ENCODE measurements at regions not wholly inside any gene's neighbourhood (a gene's known extent, or its start where the extent isn't known, plus 50 kb on each side); places are given as distances from the start of the nearest gene placed in this dataset.
"Not testable (repeated sequence)": the region's sequence is repeated elsewhere in the genome, so short reads cannot be mapped to it uniquely, and the experiment has no call there.

DNA sequence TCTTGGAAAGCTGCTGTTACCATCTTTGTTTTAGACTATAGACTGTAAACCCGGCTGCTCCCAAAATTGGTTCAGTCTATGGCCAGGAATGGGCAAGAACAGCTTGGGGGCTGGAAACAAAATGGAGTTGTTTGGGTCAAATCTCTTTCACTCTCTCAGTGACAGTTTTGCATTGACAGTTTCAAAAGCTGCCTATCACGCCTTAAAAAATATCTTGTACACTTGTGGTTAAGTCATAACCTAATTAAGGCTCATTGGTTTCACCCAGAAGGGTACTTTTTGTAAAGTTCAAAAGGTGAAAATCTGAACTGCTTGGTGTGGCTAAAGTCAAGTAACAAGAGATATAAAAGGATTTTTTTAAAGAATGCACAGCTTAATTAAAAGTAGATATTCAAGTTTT lies 76.1 kb upstream of the PRL start:
- no peak overlapping the region for H3K4me3 ChIP-seq
- no peak for DNase-seq
- intact Hi-C loops (cut with DNase I): no loop called here
- H3K9me3 ChIP-seq: no peaks in the 10 kb centered on the region
- no peak overlapping the region for H3K27ac ChIP-seq
- no peak for TF ChIP-seq POLR2A (IDR thresholded peaks at IDR 0.05)
- TF ChIP-seq, protein P1, sequence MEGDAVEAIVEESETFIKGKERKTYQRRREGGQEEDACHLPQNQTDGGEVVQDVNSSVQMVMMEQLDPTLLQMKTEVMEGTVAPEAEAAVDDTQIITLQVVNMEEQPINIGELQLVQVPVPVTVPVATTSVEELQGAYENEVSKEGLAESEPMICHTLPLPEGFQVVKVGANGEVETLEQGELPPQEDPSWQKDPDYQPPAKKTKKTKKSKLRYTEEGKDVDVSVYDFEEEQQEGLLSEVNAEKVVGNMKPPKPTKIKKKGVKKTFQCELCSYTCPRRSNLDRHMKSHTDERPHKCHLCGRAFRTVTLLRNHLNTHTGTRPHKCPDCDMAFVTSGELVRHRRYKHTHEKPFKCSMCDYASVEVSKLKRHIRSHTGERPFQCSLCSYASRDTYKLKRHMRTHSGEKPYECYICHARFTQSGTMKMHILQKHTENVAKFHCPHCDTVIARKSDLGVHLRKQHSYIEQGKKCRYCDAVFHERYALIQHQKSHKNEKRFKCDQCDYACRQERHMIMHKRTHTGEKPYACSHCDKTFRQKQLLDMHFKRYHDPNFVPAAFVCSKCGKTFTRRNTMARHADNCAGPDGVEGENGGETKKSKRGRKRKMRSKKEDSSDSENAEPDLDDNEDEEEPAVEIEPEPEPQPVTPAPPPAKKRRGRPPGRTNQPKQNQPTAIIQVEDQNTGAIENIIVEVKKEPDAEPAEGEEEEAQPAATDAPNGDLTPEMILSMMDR (IDR thresholded peaks at IDR 0.05): no peak
- no peak for TF ChIP-seq POLR2AphosphoS5 (IDR thresholded peaks at IDR 0.05)
- TF ChIP-seq EP300 (IDR thresholded peaks at IDR 0.05): no peak
- H3K27me3 ChIP-seq: no peaks in the 10 kb centered on the region
- no peaks in the 10 kb centered on the region for H3K36me3 ChIP-seq
- WGBS, 2 donors: 76 to 86% methylated on average over 2 of the region's 2 CpGs
- peaks cover 0 to 7% (median 3%) of the 10 kb centered on the region in 4 donors for H3K4me1 ChIP-seq

DNA sequence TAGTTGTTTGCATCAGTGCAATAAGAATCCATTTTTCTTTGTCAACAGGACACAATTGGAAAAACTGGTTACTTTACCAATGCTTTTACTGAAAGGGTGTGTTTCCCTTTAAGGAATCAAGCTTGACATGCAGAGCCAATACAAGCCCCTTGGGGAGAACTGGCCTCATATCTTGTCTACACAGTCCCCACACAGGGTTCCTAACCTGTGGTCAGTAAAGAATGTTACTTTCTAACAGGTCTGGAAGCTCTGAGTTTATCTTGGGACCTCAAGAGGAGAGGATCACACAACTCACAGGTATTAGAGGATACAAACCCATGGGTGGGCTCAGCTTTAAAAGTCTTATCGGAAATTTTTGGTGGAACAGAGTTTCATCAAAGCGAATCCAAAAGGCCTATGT lies 78.1 kb upstream of the PRL start:
- intact Hi-C loops (cut with DNase I); H3K4me3 ChIP-seq; H3K27ac ChIP-seq; H3K4me1 ChIP-seq; H3K36me3 ChIP-seq; DNase-seq; H3K27me3 ChIP-seq; H3K9me3 ChIP-seq: not testable (repeated sequence)
- 71 to 95% methylated on average over 2 of the region's 2 CpGs for WGBS, 2 donors

DNA sequence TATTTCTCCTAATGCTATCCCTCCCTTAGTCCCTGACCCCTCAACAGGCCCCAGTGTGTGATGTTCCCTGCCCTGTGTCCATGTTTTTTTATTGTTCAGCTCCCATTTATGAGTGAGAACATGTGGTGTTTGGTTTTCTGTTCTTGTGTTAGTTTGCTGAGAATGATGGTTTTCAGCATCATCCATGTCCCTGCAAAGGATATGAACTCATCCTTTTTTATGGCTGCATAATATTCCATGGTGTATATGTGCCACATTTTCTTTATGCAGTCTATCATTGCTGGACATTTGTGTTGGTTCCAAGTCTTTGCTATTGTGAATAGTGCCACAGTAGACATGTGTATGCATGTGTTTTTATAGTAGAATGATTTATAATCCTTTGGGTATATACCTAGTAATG lies 79.5 kb upstream of the PRL start:
- not testable (repeated sequence) for H3K9me3 ChIP-seq

DNA sequence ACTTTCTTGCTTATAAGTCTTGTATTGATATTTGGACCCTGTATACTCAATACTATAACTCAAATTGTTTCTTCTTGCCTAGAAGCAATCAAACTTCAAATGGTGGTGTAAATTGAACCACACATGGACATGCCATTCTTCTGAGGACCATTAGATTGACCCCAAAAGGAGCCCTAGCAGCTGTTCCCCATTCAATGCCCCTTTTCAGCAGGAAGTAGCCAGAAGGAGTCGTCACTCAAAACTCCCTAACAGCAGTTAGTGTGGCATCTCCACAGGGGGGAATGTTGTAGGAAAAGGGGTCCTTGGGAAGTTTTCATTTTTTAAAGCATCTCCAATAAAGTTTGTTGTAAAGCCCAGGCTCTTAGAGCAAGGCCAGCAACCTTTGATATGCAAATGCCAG lies 81.7 kb upstream of the PRL start:
- intact Hi-C loops (cut with DNase I); H3K4me1 ChIP-seq; DNase-seq; H3K27ac ChIP-seq; H3K36me3 ChIP-seq; H3K9me3 ChIP-seq; H3K4me3 ChIP-seq; H3K27me3 ChIP-seq: not testable (repeated sequence)
- WGBS, 2 donors: 95% methylated on average over 1 of the region's 1 CpG

More for the DNA sequence above, 79.5 kb upstream of the PRL start:
- H3K36me3 ChIP-seq; intact Hi-C loops (cut with DNase I); H3K27me3 ChIP-seq; DNase-seq; H3K4me1 ChIP-seq; H3K4me3 ChIP-seq; H3K27ac ChIP-seq: not testable (repeated sequence)

DNA sequence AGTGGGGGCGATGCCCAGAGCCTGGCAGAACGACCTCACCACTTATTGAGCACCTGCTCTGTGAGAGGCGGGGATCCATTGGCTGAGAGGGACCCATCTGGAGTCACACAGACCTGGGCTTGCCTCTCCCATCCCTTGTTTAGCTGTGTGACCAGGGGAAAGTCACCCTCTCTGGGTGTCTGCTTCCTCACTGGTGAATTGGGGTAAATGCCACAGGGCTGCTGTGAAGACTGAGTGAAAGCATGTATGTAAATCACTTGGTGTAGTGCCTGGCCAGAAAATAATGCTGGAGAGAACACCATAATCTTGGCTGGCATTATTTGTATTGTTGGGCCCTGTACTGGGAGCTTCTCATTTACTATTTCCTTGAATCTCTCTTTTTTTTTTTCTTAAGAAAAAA lies 83.4 kb upstream of the PRL start:
- intact Hi-C loops (cut with DNase I): no loop called here
- Histone ChIP-seq H3K4me1 (no peaks in the 10 kb centered on the region), H3K36me3 (no peaks in the 10 kb centered on the region), H3K27ac (no peak overlapping the region), H3K4me3 (no peak overlapping the region), H3K27me3 (no peaks in the 10 kb centered on the region), H3K9me3 (no peaks in the 10 kb centered on the region)
- DNase-seq: no peak
- TF ChIP-seq, protein P1 (IDR thresholded peaks at IDR 0.05): no peak
- WGBS, 2 donors: 75 to 88% methylated on average over 3 of the region's 3 CpGs

DNA sequence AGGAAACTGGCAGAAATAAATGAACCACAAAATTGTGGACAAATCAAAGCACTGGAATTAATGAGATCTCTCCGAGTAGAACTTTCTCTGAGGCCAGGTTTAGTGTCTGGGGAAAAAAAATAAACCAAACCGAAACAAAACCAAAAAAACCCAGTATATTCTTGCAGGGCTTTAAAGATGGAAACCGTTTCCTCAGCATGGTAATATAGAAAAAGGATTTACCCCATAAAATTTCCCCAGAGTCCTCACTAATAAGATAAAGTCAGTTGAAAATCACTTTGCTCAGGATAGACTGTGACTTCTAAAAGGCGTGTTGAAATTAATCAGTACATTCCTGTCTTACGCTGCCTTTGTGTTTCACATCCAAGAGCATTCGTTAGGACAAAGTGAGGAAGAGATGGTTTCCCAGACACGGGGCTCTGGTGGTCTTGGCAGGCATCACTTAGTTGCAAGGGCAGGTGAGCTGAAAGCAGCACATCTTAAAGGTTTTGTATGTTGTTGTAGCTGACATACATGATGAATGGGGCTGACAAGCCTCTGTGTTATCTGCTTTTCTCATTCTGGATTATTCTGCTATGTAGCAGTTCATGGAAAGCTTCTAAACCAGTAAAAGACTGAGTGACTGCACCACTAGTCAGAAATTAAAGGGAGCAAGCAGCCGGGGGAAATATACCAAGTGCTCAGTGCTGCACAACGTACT lies 85.2 kb upstream of the PRL start:
- Histone ChIP-seq H3K9me3 (no peaks in the 10 kb centered on the region), H3K27ac (no peak overlapping the region), H3K27me3 (no peaks in the 10 kb centered on the region), H3K4me3 (no peak overlapping the region), H3K36me3 (no peaks in the 10 kb centered on the region), H3K4me1 (no peaks in the 10 kb centered on the region)
- intact Hi-C loops (cut with DNase I): no loop called here
- WGBS, 2 donors: 79 to 88% methylated on average over 9 of the region's 9 CpGs
- TF ChIP-seq POLR2A (IDR thresholded peaks at IDR 0.05) (no peak), POLR2AphosphoS5 (IDR thresholded peaks at IDR 0.05) (no peak), EP300 (IDR thresholded peaks at IDR 0.05) (no peak)
- TF ChIP-seq, protein P1 (IDR thresholded peaks at IDR 0.05): no peak
- no peak for DNase-seq

Measured in sigmoid colon (tissue), 6 donors.